ENCODE measurements at regions not wholly inside any gene's neighbourhood (a gene's known extent, or its start where the extent isn't known, plus 50 kb on each side); places are given as distances from the start of the nearest gene placed in this dataset.

DNA sequence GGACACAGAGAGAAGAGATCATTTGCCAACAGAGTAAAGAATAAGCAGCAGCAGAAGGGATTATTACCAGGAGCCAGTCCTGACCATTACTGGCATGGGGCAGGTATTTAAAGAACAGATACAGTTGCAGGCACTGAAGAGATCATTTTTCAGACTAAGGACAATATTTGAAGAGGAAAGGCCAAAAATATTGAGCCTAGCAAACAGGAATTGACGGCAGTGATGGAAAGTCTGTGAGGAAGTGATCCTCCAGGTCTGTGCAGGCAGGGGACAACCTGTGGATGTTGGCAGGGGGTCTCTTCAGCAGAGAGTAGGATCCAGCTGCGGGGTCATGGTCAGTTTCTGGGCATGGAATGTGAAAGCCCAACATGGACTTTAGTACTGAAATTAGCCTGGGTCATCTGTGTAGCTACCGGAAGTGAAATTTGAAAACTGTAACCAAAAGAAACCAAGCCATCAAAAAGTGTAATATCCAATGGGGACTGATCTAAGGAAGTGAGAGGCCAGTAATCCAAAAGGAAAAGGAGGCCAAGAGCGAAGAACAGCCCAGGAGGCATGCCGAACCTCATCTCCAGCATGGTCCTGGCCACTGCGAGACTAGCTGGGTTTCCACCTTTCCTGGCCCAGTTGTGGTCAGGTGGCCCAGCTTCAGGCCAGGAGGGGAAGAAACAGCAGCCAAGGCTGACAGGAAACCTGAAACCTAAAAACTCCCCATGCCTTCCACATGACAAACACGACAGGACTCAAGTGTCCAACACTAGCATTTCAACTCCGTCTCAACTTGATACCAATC is 115.1 kb upstream of the TNFAIP3 start:
- H3K4me1 ChIP-seq, result no peaks in the 10 kb centered on the region
- DNase-seq (ENCODE audit: low read depth in 1 of 2, low spot score in 1 of 2), result no peak
- WGBS (ENCODE audit: missing lambda C conversion rate), result 66% methylated on average over 8 of the region's 8 CpGs
- H3K4me2 ChIP-seq, result no peak overlapping the region
- H3K27ac ChIP-seq, result no peak overlapping the region
- ChIA-PET POLR2A (no interaction called here), CTCF (interaction anchor here (1.1 kb wide), 1 partner anchor 46 kb away, joined by 4 read pairs; no protein-coding TSS in a partner anchor)
- no peaks in the 10 kb centered on the region for H3K9me3 ChIP-seq
- no peak for TF ChIP-seq NFE2L2 (conservative IDR thresholded peaks at IDR 0.05; ENCODE audit: low read length)
- TF ChIP-seq JUN (IDR thresholded peaks at IDR 0.05), result no peak
- TF ChIP-seq HDAC2 (IDR thresholded peaks at IDR 0.05), result no peak
- TF ChIP-seq, protein P1, sequence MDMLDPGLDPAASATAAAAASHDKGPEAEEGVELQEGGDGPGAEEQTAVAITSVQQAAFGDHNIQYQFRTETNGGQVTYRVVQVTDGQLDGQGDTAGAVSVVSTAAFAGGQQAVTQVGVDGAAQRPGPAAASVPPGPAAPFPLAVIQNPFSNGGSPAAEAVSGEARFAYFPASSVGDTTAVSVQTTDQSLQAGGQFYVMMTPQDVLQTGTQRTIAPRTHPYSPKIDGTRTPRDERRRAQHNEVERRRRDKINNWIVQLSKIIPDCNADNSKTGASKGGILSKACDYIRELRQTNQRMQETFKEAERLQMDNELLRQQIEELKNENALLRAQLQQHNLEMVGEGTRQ (IDR thresholded peaks at IDR 0.05), result no peak
- no peak for TF ChIP-seq MAZ (IDR thresholded peaks at IDR 0.05; ENCODE audit: borderline replicate concordance, low read depth, low read length)
- TF ChIP-seq, protein P2, sequence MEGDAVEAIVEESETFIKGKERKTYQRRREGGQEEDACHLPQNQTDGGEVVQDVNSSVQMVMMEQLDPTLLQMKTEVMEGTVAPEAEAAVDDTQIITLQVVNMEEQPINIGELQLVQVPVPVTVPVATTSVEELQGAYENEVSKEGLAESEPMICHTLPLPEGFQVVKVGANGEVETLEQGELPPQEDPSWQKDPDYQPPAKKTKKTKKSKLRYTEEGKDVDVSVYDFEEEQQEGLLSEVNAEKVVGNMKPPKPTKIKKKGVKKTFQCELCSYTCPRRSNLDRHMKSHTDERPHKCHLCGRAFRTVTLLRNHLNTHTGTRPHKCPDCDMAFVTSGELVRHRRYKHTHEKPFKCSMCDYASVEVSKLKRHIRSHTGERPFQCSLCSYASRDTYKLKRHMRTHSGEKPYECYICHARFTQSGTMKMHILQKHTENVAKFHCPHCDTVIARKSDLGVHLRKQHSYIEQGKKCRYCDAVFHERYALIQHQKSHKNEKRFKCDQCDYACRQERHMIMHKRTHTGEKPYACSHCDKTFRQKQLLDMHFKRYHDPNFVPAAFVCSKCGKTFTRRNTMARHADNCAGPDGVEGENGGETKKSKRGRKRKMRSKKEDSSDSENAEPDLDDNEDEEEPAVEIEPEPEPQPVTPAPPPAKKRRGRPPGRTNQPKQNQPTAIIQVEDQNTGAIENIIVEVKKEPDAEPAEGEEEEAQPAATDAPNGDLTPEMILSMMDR (IDR thresholded peaks at IDR 0.05), result no peak
- TF ChIP-seq CHD2 (IDR thresholded peaks at IDR 0.05; ENCODE audit: low read length, partially characterized antibody), result no peak
- TF ChIP-seq, protein P3, sequence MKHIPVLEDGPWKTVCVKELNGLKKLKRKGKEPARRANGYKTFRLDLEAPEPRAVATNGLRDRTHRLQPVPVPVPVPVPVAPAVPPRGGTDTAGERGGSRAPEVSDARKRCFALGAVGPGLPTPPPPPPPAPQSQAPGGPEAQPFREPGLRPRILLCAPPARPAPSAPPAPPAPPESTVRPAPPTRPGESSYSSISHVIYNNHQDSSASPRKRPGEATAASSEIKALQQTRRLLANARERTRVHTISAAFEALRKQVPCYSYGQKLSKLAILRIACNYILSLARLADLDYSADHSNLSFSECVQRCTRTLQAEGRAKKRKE (CRISPR knock-in tag; IDR thresholded peaks at IDR 0.05; ENCODE audit: low read depth), result no peak
- no peak overlapping the region for H3K4me3 ChIP-seq
- no peak for ATAC-seq
- no peak for FAIRE-seq

DNA sequence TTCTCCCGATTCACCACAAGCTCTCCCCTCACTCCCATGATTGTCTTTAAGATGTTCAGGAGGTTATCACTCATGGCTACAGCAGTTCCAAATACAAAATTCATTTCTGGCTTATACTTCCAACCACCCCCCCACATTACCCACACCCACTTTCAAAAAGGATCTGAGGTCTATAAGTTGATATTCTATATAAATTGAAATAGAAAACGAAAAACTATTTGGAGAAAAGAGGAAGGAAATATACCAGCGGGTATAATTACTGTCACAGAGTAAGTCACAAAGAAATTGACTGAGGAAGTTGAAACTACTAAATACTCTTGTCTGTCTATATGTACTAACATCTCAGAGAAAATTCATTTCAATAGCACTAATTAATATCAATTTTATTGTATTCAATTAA is 112.7 kb upstream of the TNFAIP3 start:
- ChIA-PET CTCF (no interaction called here), POLR2A (no interaction called here)
- Histone ChIP-seq H3K27ac (no peak overlapping the region), H3K4me1 (no peaks in the 10 kb centered on the region), H3K9me3 (no peaks in the 10 kb centered on the region), H3K4me3 (no peak overlapping the region), H3K4me2 (no peak overlapping the region)
- no peak for FAIRE-seq
- TF ChIP-seq CHD4 (IDR thresholded peaks at IDR 0.05; ENCODE audit: borderline replicate concordance), result no peak
- TF ChIP-seq JUNB (IDR thresholded peaks at IDR 0.05), result no peak
- TF ChIP-seq CEBPB (IDR thresholded peaks at IDR 0.05), result no peak
- TF ChIP-seq POLR2A (IDR thresholded peaks at IDR 0.05; ENCODE audit: low read length), result no peak
- TF ChIP-seq, protein P4, sequence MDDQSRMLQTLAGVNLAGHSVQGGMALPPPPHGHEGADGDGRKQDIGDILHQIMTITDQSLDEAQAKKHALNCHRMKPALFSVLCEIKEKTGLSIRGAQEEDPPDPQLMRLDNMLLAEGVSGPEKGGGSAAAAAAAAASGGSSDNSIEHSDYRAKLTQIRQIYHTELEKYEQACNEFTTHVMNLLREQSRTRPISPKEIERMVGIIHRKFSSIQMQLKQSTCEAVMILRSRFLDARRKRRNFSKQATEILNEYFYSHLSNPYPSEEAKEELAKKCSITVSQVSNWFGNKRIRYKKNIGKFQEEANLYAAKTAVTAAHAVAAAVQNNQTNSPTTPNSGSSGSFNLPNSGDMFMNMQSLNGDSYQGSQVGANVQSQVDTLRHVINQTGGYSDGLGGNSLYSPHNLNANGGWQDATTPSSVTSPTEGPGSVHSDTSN (IDR thresholded peaks at IDR 0.05), result no peak
- TF ChIP-seq HOXB5 (CRISPR knock-in tag; IDR thresholded peaks at IDR 0.05), result no peak
- TF ChIP-seq, protein P5, sequence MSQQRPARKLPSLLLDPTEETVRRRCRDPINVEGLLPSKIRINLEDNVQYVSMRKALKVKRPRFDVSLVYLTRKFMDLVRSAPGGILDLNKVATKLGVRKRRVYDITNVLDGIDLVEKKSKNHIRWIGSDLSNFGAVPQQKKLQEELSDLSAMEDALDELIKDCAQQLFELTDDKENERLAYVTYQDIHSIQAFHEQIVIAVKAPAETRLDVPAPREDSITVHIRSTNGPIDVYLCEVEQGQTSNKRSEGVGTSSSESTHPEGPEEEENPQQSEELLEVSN (IDR thresholded peaks at IDR 0.05; ENCODE audit: borderline replicate concordance, low read depth), result no peak
- no peak for TF ChIP-seq TFCP2L1 (CRISPR knock-in tag; IDR thresholded peaks at IDR 0.05)
- no peak for TF ChIP-seq POLR2AphosphoS2 (conservative IDR thresholded peaks at IDR 0.05; ENCODE audit: low read length)
- no peak for TF ChIP-seq ESRRA (IDR thresholded peaks at IDR 0.05; ENCODE audit: borderline replicate concordance, low read length)
- TF ChIP-seq ZSCAN20 (CRISPR knock-in tag; IDR thresholded peaks at IDR 0.05), result no peak
- no peak for TF ChIP-seq BHLHE40 (IDR thresholded peaks at IDR 0.05; ENCODE audit: low read depth, low read length)
- TF ChIP-seq ZNF302 (CRISPR knock-in tag; IDR thresholded peaks at IDR 0.05), result no peak
- TF ChIP-seq PHF8 (IDR thresholded peaks at IDR 0.05; ENCODE audit: borderline replicate concordance, low read depth), result no peak
- TF ChIP-seq RAD21 (conservative IDR thresholded peaks at IDR 0.05 in 1 of 2, IDR thresholded peaks at IDR 0.05 in 1 of 2), result no peak
- no peak for ATAC-seq
- no peak for DNase-seq (ENCODE audit: low read depth in 1 of 2, low spot score in 1 of 2)
- WGBS (ENCODE audit: missing lambda C conversion rate), result 57% methylated on average over 3 of the region's 3 CpGs

All from A549 (cell line).